Coronary artery (tissue), 2 donors: ENCODE measurements at regions not wholly inside any gene's neighbourhood (a gene's known extent, or its start where the extent isn't known, plus 50 kb on each side); places are given as distances from the start of the nearest gene placed in this dataset.

ENCODE experiments used
- DNase-seq: peaks from one replicate; pipeline ENCODE4 v3.0.0-alpha.2; 2017; ENCODE audit warnings: low spot score
- H3K27ac ChIP-seq, 2 donors: fragments of 200-600 bp; sonication (generic); one replicate each; pipeline ENCODE4 v1.5.1; 2016 to 2019
- H3K4me3 ChIP-seq: fragments of 200-600 bp; sonication (generic); 2 replicates; pipeline ENCODE4 v1.5.1; 2016; ENCODE audit warnings: mild to moderate bottlenecking, moderate library complexity
- TF ChIP-seq, protein P1 (sequence below): fragments of 200-600 bp; sonication (generic); IDR thresholded peaks from one replicate; pipeline ENCODE4 v1.5.1; 2019; ENCODE audit warnings: antibody characterized with exemption

- H3K27ac ChIP-seq: no peak overlapping the region
- TF ChIP-seq, protein P1, sequence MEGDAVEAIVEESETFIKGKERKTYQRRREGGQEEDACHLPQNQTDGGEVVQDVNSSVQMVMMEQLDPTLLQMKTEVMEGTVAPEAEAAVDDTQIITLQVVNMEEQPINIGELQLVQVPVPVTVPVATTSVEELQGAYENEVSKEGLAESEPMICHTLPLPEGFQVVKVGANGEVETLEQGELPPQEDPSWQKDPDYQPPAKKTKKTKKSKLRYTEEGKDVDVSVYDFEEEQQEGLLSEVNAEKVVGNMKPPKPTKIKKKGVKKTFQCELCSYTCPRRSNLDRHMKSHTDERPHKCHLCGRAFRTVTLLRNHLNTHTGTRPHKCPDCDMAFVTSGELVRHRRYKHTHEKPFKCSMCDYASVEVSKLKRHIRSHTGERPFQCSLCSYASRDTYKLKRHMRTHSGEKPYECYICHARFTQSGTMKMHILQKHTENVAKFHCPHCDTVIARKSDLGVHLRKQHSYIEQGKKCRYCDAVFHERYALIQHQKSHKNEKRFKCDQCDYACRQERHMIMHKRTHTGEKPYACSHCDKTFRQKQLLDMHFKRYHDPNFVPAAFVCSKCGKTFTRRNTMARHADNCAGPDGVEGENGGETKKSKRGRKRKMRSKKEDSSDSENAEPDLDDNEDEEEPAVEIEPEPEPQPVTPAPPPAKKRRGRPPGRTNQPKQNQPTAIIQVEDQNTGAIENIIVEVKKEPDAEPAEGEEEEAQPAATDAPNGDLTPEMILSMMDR: no peak
- no peak overlapping the region for H3K4me3 ChIP-seq
- no peak for DNase-seq
These were observed 695.5 kb downstream of the SLCO4C1 start for GRCh38 chr5:101600614-101601013.

GRCh38 chr5:101590384-101590783 is 687.3 kb upstream of the ST8SIA4 start:
- H3K4me3 ChIP-seq: no peak overlapping the region
- no peak for DNase-seq
- H3K27ac ChIP-seq: no peak overlapping the region
- TF ChIP-seq, protein P1: no peak

DNA sequence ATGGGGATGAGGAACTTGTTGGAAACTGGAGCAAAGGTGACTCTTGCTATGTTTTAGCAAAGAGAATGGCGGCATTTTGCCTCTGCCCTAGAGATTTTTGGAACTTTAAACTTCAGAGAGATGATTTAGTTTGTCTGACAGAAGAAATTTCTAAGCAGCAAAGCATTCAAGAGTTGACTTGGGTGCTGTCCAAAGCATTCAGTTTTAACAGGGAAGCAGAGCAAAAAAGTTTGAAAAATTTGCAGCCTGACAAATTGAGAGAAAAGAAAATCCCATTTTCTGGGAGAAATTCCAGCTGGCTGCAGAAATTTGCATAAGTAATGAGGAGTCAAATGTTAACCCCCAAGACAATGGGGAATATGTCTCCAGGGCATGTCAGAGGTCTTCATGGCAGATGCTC is 682.3 kb upstream of the ST8SIA4 start:
- DNase-seq: no peak
- Histone ChIP-seq H3K27ac (no peak overlapping the region), H3K4me3 (no peak overlapping the region)
- TF ChIP-seq, protein P1: no peak

DNA sequence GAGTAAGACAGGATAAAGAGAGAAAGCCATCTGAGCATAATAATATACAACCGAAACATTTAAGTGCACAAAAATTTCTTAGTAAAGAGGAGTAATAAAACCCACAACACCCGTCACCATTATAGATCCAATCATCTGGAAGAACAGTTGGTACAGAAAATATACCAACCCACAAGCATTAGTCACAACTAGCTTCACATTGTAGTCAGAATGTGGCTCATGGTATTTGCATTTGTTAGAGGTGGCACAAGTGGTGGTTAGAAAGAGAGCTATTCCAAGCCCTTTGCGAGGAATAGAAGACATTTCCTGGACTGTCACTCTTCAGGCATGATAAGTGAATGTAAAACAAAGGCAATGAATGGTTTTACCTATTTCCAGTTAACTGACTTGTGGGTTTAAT is 677.5 kb upstream of the ST8SIA4 start:
- H3K27ac ChIP-seq: no peak overlapping the region
- no peak overlapping the region for H3K4me3 ChIP-seq
- TF ChIP-seq, protein P1: no peak
- no peak for DNase-seq

DNA sequence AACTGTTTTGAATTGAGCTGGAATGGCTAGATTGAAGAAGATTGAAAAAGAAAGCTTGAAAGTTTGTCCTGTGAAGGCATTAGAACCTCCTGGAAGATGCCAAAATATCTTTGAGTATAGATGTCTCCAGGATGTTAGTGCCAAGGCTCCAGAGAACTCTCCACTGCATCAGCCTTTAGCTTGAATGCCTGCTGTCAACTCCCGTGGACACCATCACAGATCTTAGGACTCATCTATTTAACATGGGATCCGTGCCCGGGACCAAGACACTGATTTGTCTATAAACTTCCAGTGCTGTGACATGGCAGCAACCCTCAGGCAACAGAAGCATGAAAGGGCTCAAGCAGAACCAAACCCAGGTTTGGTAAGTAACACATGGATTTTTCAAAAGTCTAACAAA is 670.9 kb upstream of the ST8SIA4 start:
- no peak for DNase-seq
- no peak overlapping the region for H3K4me3 ChIP-seq
- TF ChIP-seq, protein P1: no peak
- H3K27ac ChIP-seq: no peak overlapping the region

- TF ChIP-seq, protein P1: no peak
- H3K27ac ChIP-seq: no peak overlapping the region
- H3K4me3 ChIP-seq: no peak overlapping the region
- no peak for DNase-seq
These were observed 657.9 kb upstream of the ST8SIA4 start for GRCh38 chr5:101561018-101561417.

DNA sequence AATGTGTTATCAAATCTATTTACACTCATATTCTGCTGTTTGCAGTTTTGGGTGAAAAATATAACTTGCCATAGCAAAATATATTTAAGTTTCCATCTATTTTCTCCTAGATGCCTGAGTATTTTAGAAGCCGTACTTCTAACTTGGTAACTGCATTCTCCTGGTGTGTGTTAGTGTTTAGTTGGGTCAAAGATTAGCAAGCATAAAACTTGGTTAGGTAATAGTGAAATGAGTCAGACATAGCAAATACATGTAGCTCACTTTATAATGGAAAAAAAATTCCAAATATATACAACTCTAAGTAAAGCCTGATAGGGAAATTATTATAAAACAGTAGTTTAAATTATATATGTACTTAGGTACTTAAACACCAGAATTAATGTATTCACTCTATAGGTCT is 640.7 kb upstream of the ST8SIA4 start:
- Histone ChIP-seq H3K4me3 (no peak overlapping the region), H3K27ac (no peak overlapping the region)
- DNase-seq: no peak
- TF ChIP-seq, protein P1: no peak
